BLaER1 treated with 17β-estradiol and CSF1 and Interleukin-3, amounts not matched to agents 10 nM and 100 nM (cell line): ENCODE measurements at regions not wholly inside any gene's neighbourhood (a gene's known extent, or its start where the extent isn't known, plus 50 kb on each side); places are given as distances from the start of the nearest gene placed in this dataset.
"Not testable (repeated sequence)": the region's sequence is repeated elsewhere in the genome, so short reads cannot be mapped to it uniquely, and the experiment has no call there.

Experiments
- H3K27ac ChIP-seq, 11 experiments: shearing (Covaris generic); formaldehyde crosslinking; 2 replicates each; pipeline ENCODE4 v1.8.1; 2022
- H3K27me3 ChIP-seq, 11 experiments: shearing (Covaris generic); formaldehyde crosslinking; 2 replicates each; pipeline ENCODE4 v1.8.1; 2022
- H3K36me3 ChIP-seq, 11 experiments: shearing (Covaris generic); formaldehyde crosslinking; 2 replicates each; pipeline ENCODE4 v1.8.1; 2022
- H3K4me1 ChIP-seq, 10 experiments: shearing (Covaris generic); formaldehyde crosslinking; 2 replicates each; pipeline ENCODE4 v1.8.1; 2022
- H3K4me2 ChIP-seq, 11 experiments: shearing (Covaris generic); formaldehyde crosslinking; 2 replicates each; pipeline ENCODE4 v1.8.1; 2022
- H3K4me3 ChIP-seq, 10 experiments: shearing (Covaris generic); formaldehyde crosslinking; 2 replicates each; pipeline ENCODE4 v1.8.1; 2022
- H3K9ac ChIP-seq, 11 experiments: shearing (Covaris generic); formaldehyde crosslinking; 2 replicates each; pipeline ENCODE4 v1.8.1; 2022
- H3K9me3 ChIP-seq, 11 experiments: shearing (Covaris generic); formaldehyde crosslinking; replicated peaks in 1 of 11; 2 replicates each; pipeline ENCODE4 v1.8.1; 2022
- H4K20me1 ChIP-seq, 11 experiments: shearing (Covaris generic); formaldehyde crosslinking; 2 replicates each; pipeline ENCODE4 v1.8.1; 2022
- Cebpa-rat ChIP-seq, 11 experiments: shearing (Covaris generic); IDR thresholded peaks; 2 replicates each; pipeline ENCODE4 v1.8.1; 2022

- no peak for TF ChIP-seq Cebpa-rat (IDR thresholded peaks at IDR 0.05)
- no peak overlapping the region for H3K27ac ChIP-seq
- no peaks in the 10 kb centered on the region for H3K9me3 ChIP-seq
- H3K9ac ChIP-seq: no peak overlapping the region
- H4K20me1 ChIP-seq: no peaks in the 10 kb centered on the region
- no peaks in the 10 kb centered on the region for H3K4me1 ChIP-seq
- H3K27me3 ChIP-seq: no peaks in the 10 kb centered on the region
- H3K4me3 ChIP-seq: no peak overlapping the region
- H3K4me2 ChIP-seq: no peak overlapping the region
- H3K36me3 ChIP-seq: no peaks in the 10 kb centered on the region
Observed at GRCh38 chr2:187774551-187775071, 220.4 kb upstream of the TFPI start.

- H3K9ac ChIP-seq: no peak overlapping the region
- H3K36me3 ChIP-seq: no peaks in the 10 kb centered on the region
- no peak for TF ChIP-seq Cebpa-rat (IDR thresholded peaks at IDR 0.05)
- no peak overlapping the region for H3K27ac ChIP-seq
- no peak overlapping the region for H3K4me2 ChIP-seq
- H4K20me1 ChIP-seq: no peaks in the 10 kb centered on the region
- no peaks in the 10 kb centered on the region for H3K27me3 ChIP-seq
- H3K4me1 ChIP-seq: no peaks in the 10 kb centered on the region
- H3K4me3 ChIP-seq: no peak overlapping the region
- H3K9me3 ChIP-seq: no peaks in the 10 kb centered on the region
Observed at GRCh38 chr2:187775196-187775595, 221.0 kb upstream of the TFPI start.

- no peak overlapping the region for H3K4me3 ChIP-seq
- H3K9ac ChIP-seq: no peak overlapping the region
- no peaks in the 10 kb centered on the region for H3K27me3 ChIP-seq
- H4K20me1 ChIP-seq: no peaks in the 10 kb centered on the region
- no peak overlapping the region for H3K4me2 ChIP-seq
- no peaks in the 10 kb centered on the region for H3K4me1 ChIP-seq
- no peaks in the 10 kb centered on the region for H3K9me3 ChIP-seq
- no peaks in the 10 kb centered on the region for H3K36me3 ChIP-seq
- no peak for TF ChIP-seq Cebpa-rat (IDR thresholded peaks at IDR 0.05)
- no peak overlapping the region for H3K27ac ChIP-seq
Observed at GRCh38 chr2:187775651-187776050, 221.4 kb upstream of the TFPI start.

- H3K9ac ChIP-seq: no peak overlapping the region
- no peaks in the 10 kb centered on the region for H3K27me3 ChIP-seq
- no peaks in the 10 kb centered on the region for H3K9me3 ChIP-seq
- TF ChIP-seq Cebpa-rat (IDR thresholded peaks at IDR 0.05): no peak
- no peaks in the 10 kb centered on the region for H4K20me1 ChIP-seq
- H3K4me3 ChIP-seq: no peak overlapping the region
- H3K27ac ChIP-seq: no peak overlapping the region
- H3K4me2 ChIP-seq: no peak overlapping the region
- H3K4me1 ChIP-seq: no peaks in the 10 kb centered on the region
- no peaks in the 10 kb centered on the region for H3K36me3 ChIP-seq
Observed at GRCh38 chr2:187782301-187782700, 228.1 kb upstream of the TFPI start.

- H4K20me1 ChIP-seq: no peaks in the 10 kb centered on the region
- no peaks in the 10 kb centered on the region for H3K9me3 ChIP-seq
- no peaks in the 10 kb centered on the region for H3K36me3 ChIP-seq
- no peak overlapping the region for H3K27ac ChIP-seq
- no peaks in the 10 kb centered on the region for H3K4me1 ChIP-seq
- H3K9ac ChIP-seq: no peak overlapping the region
- H3K27me3 ChIP-seq: no peaks in the 10 kb centered on the region
- no peak for TF ChIP-seq Cebpa-rat (IDR thresholded peaks at IDR 0.05)
- no peak overlapping the region for H3K4me2 ChIP-seq
- no peak overlapping the region for H3K4me3 ChIP-seq
Observed at GRCh38 chr2:187783446-187783845, 229.2 kb upstream of the TFPI start.

GRCh38 chr2:187784138-187784537 is 229.9 kb upstream of the TFPI start:
- H3K27me3 ChIP-seq, H3K9me3 ChIP-seq, H3K27ac ChIP-seq, H3K9ac ChIP-seq, H3K4me3 ChIP-seq, H3K4me1 ChIP-seq, H4K20me1 ChIP-seq, H3K4me2 ChIP-seq, H3K36me3 ChIP-seq: not testable (repeated sequence)

- Histone ChIP-seq H3K4me3 (no peak overlapping the region), H3K9me3 (no peaks in the 10 kb centered on the region), H3K4me2 (no peak overlapping the region), H4K20me1 (no peaks in the 10 kb centered on the region), H3K4me1 (no peaks in the 10 kb centered on the region), H3K27ac (no peak overlapping the region), H3K27me3 (no peaks in the 10 kb centered on the region), H3K36me3 (no peaks in the 10 kb centered on the region), H3K9ac (no peak overlapping the region)
- TF ChIP-seq Cebpa-rat (IDR thresholded peaks at IDR 0.05): no peak
Observed at GRCh38 chr2:187799601-187800000, 245.4 kb upstream of the TFPI start.

GRCh38 chr2:187803816-187804215 is 249.6 kb upstream of the TFPI start:
- Histone ChIP-seq H3K9me3 (peaks cover 0 to 4% (median 0%) of the 10 kb centered on the region in 11 experiments; a peak in 2 of 22 replicates), H3K9ac (no peak overlapping the region), H3K36me3 (no peaks in the 10 kb centered on the region), H3K27ac (no peak overlapping the region), H3K4me2 (no peak overlapping the region), H3K4me3 (no peak overlapping the region), H4K20me1 (no peaks in the 10 kb centered on the region), H3K27me3 (no peaks in the 10 kb centered on the region), H3K4me1 (no peaks in the 10 kb centered on the region)
- TF ChIP-seq Cebpa-rat (IDR thresholded peaks at IDR 0.05): no peak

GRCh38 chr2:187815113-187815512 is 260.9 kb upstream of the TFPI start:
- no peaks in the 10 kb centered on the region for H3K27me3 ChIP-seq
- TF ChIP-seq Cebpa-rat (IDR thresholded peaks at IDR 0.05): no peak
- H3K9ac ChIP-seq: no peak overlapping the region
- peaks cover 9 to 13% (median 11%) of the 10 kb centered on the region in 11 experiments for H3K9me3 ChIP-seq
- H3K36me3 ChIP-seq: no peaks in the 10 kb centered on the region
- no peak overlapping the region for H3K4me3 ChIP-seq
- H3K27ac ChIP-seq: no peak overlapping the region
- H4K20me1 ChIP-seq: no peaks in the 10 kb centered on the region
- no peaks in the 10 kb centered on the region for H3K4me1 ChIP-seq
- no peak overlapping the region for H3K4me2 ChIP-seq

GRCh38 chr2:187819624-187820023 is 265.4 kb upstream of the TFPI start:
- no peak overlapping the region for H3K27ac ChIP-seq
- H3K36me3 ChIP-seq: no peaks in the 10 kb centered on the region
- no peaks in the 10 kb centered on the region for H3K27me3 ChIP-seq
- H3K4me3 ChIP-seq: no peak overlapping the region
- peaks cover 9 to 13% (median 11%) of the 10 kb centered on the region in 11 experiments for H3K9me3 ChIP-seq
- no peaks in the 10 kb centered on the region for H3K4me1 ChIP-seq
- no peak overlapping the region for H3K4me2 ChIP-seq
- no peak for TF ChIP-seq Cebpa-rat (IDR thresholded peaks at IDR 0.05)
- no peaks in the 10 kb centered on the region for H4K20me1 ChIP-seq
- no peak overlapping the region for H3K9ac ChIP-seq
